ENCODE measurements at regions not wholly inside any gene's neighbourhood (a gene's known extent, or its start where the extent isn't known, plus 50 kb on each side); places are given as distances from the start of the nearest gene placed in this dataset.

DNA sequence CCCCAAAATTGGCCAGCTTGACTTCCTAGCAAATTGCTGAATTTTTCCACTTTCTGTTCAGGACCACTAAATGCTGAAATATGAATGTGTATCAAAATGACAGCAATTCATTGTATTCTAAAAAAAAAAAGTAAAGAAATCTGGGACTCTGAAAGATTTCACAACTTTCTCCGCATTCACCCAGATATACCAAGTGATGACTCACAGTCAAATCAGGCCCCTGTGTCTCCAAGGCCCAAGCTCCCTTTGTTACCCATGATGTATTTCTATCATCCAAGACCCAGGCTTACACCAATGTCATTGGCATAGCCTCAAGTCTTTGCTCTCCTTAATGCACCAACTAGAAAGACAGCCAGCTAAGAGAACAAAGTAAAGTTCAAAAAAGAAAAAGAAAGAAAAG is 493.9 kb downstream of the NTRK2 start:
- no peak overlapping the region for H2BK15ac ChIP-seq (ENCODE audit: low read depth, low read length)
- POLR2A ChIA-PET (ENCODE audit: unreplicated experiment), result no interaction called here
- intact Hi-C loops (cut with micrococcal nuclease) (no loop called here), dilution Hi-C loops (cut with HindIII; ENCODE audit: low sequenced_read_pairs, unreplicated experiment) (no loop called here), in situ Hi-C loops (cut with MboI; ENCODE audit: low sequenced_read_pairs) (no loop called here)
- H3K79me1 ChIP-seq (ENCODE audit: low read depth in 1 of 2, low read length in 2 of 2), result no peaks in the 10 kb centered on the region
- H3K27me3 ChIP-seq (ENCODE audit: control insufficient read depth, insufficient read depth, low read length), result no peaks in the 10 kb centered on the region
- no peak overlapping the region for H2AK9ac ChIP-seq (replicated peaks; ENCODE audit: low read depth, low read length, poor library complexity)
- no peaks in the 10 kb centered on the region for H3K36me3 ChIP-seq (ENCODE audit: control insufficient read depth, insufficient read depth, low read length)
- H3K14ac ChIP-seq (replicated peaks; ENCODE audit: low read depth, low read length), result no peak overlapping the region
- H2BK120ac ChIP-seq (ENCODE audit: low read depth, low read length), result no peak overlapping the region
- H3K4me2 ChIP-seq (ENCODE audit: low read depth, low read length), result no peak overlapping the region
- 33% methylated on average over 1 of the region's 1 CpG; no CpG with 5 or more reads in 1 of the 2 experiments for WGBS, 2 experiments (ENCODE audit: extremely low coverage in 2 of 2, insufficient read length in 1 of 2)
- no peak overlapping the region for H3K4ac ChIP-seq (ENCODE audit: low read depth, low read length)
- ATAC-seq (ENCODE audit: low read depth), result no peak
- no peak for TF ChIP-seq MAZ (IDR thresholded peaks at IDR 0.05; ENCODE audit: borderline replicate concordance, low read depth, low read length)
- TF ChIP-seq RAD21 (IDR thresholded peaks at IDR 0.05; ENCODE audit: low read length), result no peak
- TF ChIP-seq SMC3 (IDR thresholded peaks at IDR 0.05; ENCODE audit: low read depth, low read length), result no peak
- TF ChIP-seq BHLHE40 (IDR thresholded peaks at IDR 0.05; ENCODE audit: low read depth, low read length), result no peak
- TF ChIP-seq MAFK (IDR thresholded peaks at IDR 0.05; ENCODE audit: low read depth, low read length), result no peak
- no peak for TF ChIP-seq CHD1 (IDR thresholded peaks at IDR 0.05; ENCODE audit: low read depth, low read length)
- TF ChIP-seq RCOR1 (IDR thresholded peaks at IDR 0.05; ENCODE audit: insufficient replicate concordance, low read length), result no peak
- TF ChIP-seq CEBPB (IDR thresholded peaks at IDR 0.05; ENCODE audit: low read depth, low read length), result no peak
- no peak for TF ChIP-seq RFX5 (IDR thresholded peaks at IDR 0.05; ENCODE audit: low read depth, low read length)
- no peak for TF ChIP-seq NFE2L2 (IDR thresholded peaks at IDR 0.05; ENCODE audit: low read depth, low read length)
- TF ChIP-seq MXI1 (IDR thresholded peaks at IDR 0.05; ENCODE audit: borderline replicate concordance, low read depth, low read length), result no peak
- TF ChIP-seq, protein P1, sequence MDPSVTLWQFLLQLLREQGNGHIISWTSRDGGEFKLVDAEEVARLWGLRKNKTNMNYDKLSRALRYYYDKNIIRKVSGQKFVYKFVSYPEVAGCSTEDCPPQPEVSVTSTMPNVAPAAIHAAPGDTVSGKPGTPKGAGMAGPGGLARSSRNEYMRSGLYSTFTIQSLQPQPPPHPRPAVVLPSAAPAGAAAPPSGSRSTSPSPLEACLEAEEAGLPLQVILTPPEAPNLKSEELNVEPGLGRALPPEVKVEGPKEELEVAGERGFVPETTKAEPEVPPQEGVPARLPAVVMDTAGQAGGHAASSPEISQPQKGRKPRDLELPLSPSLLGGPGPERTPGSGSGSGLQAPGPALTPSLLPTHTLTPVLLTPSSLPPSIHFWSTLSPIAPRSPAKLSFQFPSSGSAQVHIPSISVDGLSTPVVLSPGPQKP (IDR thresholded peaks at IDR 0.05; ENCODE audit: borderline replicate concordance, low read depth, low read length), result no peak
- TF ChIP-seq FOS (IDR thresholded peaks at IDR 0.05; ENCODE audit: low read depth, low read length), result no peak
- TF ChIP-seq, protein P2, sequence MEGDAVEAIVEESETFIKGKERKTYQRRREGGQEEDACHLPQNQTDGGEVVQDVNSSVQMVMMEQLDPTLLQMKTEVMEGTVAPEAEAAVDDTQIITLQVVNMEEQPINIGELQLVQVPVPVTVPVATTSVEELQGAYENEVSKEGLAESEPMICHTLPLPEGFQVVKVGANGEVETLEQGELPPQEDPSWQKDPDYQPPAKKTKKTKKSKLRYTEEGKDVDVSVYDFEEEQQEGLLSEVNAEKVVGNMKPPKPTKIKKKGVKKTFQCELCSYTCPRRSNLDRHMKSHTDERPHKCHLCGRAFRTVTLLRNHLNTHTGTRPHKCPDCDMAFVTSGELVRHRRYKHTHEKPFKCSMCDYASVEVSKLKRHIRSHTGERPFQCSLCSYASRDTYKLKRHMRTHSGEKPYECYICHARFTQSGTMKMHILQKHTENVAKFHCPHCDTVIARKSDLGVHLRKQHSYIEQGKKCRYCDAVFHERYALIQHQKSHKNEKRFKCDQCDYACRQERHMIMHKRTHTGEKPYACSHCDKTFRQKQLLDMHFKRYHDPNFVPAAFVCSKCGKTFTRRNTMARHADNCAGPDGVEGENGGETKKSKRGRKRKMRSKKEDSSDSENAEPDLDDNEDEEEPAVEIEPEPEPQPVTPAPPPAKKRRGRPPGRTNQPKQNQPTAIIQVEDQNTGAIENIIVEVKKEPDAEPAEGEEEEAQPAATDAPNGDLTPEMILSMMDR (conservative IDR thresholded peaks at IDR 0.05; ENCODE audit: low read depth, low read length), result no peak
- TF ChIP-seq, protein P3, sequence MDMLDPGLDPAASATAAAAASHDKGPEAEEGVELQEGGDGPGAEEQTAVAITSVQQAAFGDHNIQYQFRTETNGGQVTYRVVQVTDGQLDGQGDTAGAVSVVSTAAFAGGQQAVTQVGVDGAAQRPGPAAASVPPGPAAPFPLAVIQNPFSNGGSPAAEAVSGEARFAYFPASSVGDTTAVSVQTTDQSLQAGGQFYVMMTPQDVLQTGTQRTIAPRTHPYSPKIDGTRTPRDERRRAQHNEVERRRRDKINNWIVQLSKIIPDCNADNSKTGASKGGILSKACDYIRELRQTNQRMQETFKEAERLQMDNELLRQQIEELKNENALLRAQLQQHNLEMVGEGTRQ (IDR thresholded peaks at IDR 0.05; ENCODE audit: low read depth, low read length), result no peak
- H3K9me3 ChIP-seq (ENCODE audit: control insufficient read depth, insufficient read depth, low read length), result peaks cover 6% of the 10 kb centered on the region; the same call in 1 of the 2 replicates
- CTCF ChIA-PET, result no interaction called here
- no peak overlapping the region for H3K23ac ChIP-seq (ENCODE audit: low read depth, low read length)
- no peak overlapping the region for H3K18ac ChIP-seq (ENCODE audit: low read depth, low read length)
- H3K9me1 ChIP-seq (ENCODE audit: insufficient read depth, low read length), result no peaks in the 10 kb centered on the region
- no peak for DNase-seq
- no TSS peak for BruUV-seq (replicated peaks)
- no peaks in the 10 kb centered on the region for H3K4me1 ChIP-seq (ENCODE audit: control insufficient read depth, insufficient read depth, low read length)
- H2BK20ac ChIP-seq (ENCODE audit: low read depth, low read length), result no peak overlapping the region
- no peak overlapping the region for H4K5ac ChIP-seq (ENCODE audit: low read depth, low read length)
- H2AK5ac ChIP-seq (ENCODE audit: low read depth, low read length), result no peak overlapping the region
- H2AFZ ChIP-seq (replicated peaks; ENCODE audit: low read length, poor library complexity), result no peak overlapping the region
- H3K9ac ChIP-seq (ENCODE audit: low read depth, low read length), result no peak overlapping the region
- H3K4me3 ChIP-seq (ENCODE audit: insufficient read depth, low read depth, low read length), result no peak overlapping the region
- H4K91ac ChIP-seq (ENCODE audit: insufficient read depth, low read depth, low read length), result no peak overlapping the region
- no peak overlapping the region for H2BK5ac ChIP-seq (ENCODE audit: low read depth, low read length, poor library complexity, severe bottlenecking)
- H4K8ac ChIP-seq (ENCODE audit: low read depth in 2 of 2, low read length in 2 of 2), result no peak overlapping the region
- H3K27ac ChIP-seq (ENCODE audit: insufficient read depth, low read length), result no peak overlapping the region
- H3K56ac ChIP-seq (ENCODE audit: extremely low read depth, insufficient read depth, low read length), result no peak overlapping the region
- no peaks in the 10 kb centered on the region for H4K20me1 ChIP-seq (ENCODE audit: insufficient read depth, low read length)
